Uterus (tissue), 2 donors: ENCODE measurements at regions not wholly inside any gene's neighbourhood (a gene's known extent, or its start where the extent isn't known, plus 50 kb on each side); places are given as distances from the start of the nearest gene placed in this dataset.

Source experiments
- CTCF ChIP-seq, 4 experiments: fragments of 200-600 bp in 2 of 4; fragments of 450-650 bp in 2 of 4; sonication (generic) in 2 of 4; IDR thresholded peaks; one replicate each; pipeline ENCODE4 v1.5.1; 2016 to 2019; ENCODE audit warnings: antibody characterized with exemption in 4 of 4, mild to moderate bottlenecking in 2 of 4, moderate library complexity in 1 of 4
- POLR2A ChIP-seq, 2 donors: fragments of 450-650 bp; IDR thresholded peaks; one replicate each; pipeline ENCODE4 v1.6.1; 2016; ENCODE audit warnings: antibody characterized with exemption in 2 of 2, mild to moderate bottlenecking in 1 of 2, moderate library complexity in 1 of 2

GRCh38 chr11:96760306-96760705 lies 370.5 kb downstream of the JRKL start:
- TF ChIP-seq POLR2A (IDR thresholded peaks at IDR 0.05) = no peak
- no peak for TF ChIP-seq CTCF (IDR thresholded peaks at IDR 0.05)
